Stimulated activated CD8-positive, alpha-beta memory T cell treated with anti-CD3 and anti-CD28 coated beads, Interleukin-12 subunit alpha, Interleukin-12 subunit beta, amount 100 ng/mL, for 4 hours (primary cell): ENCODE measurements at regions not wholly inside any gene's neighbourhood (a gene's known extent, or its start where the extent isn't known, plus 50 kb on each side); places are given as distances from the start of the nearest gene placed in this dataset.

ENCODE experiments used
- DNase-seq: peaks from one replicate; pipeline ENCODE4 v3.0.0-alpha.2; 2020; ENCODE audit warnings: low read depth

DNA sequence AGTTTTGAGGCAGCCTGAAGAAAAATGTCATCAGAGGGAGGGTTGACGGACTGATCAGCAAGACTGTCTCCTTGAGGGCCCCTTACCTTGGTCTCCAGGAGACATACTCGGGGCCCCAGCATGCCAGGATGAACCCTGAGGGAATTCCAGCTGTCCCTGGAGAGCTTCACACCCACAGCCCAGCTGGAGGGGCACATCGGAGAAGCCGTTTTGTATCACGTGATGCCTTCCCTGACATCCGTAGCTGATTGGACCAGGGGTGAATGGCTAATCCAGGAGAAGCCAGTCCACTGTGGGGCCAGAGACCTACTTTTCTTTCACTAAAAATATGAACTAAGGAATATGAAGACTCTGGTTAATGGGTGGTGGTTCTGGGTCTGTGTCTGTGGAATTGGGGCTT, 86.0 kb upstream of the TP53I11 start:
- DNase-seq = no peak

GRCh38 chr11:45037434-45038005, 86.8 kb upstream of the TP53I11 start:
- DNase-seq = no peak

GRCh38 chr11:45038923-45039322, 88.2 kb upstream of the TP53I11 start:
- no peak for DNase-seq

DNA sequence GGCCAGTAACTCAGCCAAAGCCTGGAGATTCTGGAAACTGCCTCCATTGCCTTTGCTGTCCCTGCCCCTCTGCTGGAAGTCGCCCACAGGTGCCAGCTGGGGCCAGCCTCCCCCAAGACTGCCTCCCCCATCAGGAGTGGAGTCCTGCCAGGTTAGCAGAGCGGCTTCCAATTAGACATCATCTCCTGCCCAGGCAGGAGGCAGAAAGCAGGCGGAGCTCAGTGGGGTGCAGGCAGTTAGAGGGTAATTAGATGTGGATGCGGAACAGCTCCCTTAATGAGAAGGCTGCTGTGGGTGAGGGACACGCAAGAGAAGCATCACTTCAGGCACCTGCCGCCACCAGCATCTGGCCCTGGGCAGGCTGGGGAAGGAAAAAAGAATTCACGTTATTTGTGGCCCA, 90.9 kb upstream of the TP53I11 start:
- no peak for DNase-seq

DNA sequence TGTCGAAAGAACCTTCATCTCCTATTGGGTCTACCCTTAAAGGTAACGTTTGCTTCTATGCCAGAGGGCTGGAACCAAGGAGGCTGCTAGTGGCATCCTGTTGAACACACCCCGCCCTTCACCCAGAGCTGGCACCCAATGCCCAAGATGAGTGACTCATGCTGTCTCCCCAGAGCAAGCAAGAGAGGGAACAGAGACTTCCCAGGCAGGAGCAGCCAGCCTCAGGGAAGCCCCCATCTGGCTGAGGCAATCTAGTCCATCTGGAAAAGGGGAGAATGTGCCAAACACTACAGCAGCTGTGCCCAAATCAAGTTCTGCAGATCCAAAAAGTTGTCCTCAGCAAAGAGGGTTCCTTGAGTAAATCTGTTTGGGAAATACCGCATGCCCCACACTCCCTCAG, 91.9 kb upstream of the TP53I11 start:
- DNase-seq = no peak

- DNase-seq = no peak
Measured at GRCh38 chr11:45043755-45044475, 93.2 kb upstream of the TP53I11 start.

- DNase-seq = peak; percentile 12
Measured at GRCh38 chr11:45045683-45046471, 95.2 kb upstream of the TP53I11 start.

- no peak for DNase-seq
Measured at GRCh38 chr11:45048313-45048841, 97.7 kb upstream of the TP53I11 start.

GRCh38 chr11:45048870-45049691, 97.4 kb upstream of the PRDM11 start:
- DNase-seq = no peak

GRCh38 chr11:45050111-45050510, 96.3 kb upstream of the PRDM11 start:
- no peak for DNase-seq

DNA sequence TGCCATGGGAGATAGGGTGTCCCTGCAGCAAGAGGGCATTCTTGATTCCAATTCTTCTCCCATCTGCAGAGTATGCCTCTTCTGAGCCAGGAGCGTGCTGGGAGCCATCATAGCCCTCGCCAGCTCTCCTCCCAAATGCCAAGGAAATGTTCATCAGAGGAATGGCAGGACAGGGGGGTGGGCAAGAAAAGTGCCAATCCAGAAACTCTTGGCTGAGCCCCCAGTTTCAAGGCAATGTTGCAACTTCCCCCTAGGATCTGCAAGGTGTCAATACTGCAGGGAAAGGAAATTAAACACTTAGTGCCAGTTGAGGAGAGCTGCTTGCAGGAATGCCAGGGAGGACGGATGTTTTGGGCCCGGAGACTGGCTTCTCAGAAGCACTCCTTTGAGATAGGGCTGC, 94.8 kb upstream of the PRDM11 start:
- no peak for DNase-seq

DNA sequence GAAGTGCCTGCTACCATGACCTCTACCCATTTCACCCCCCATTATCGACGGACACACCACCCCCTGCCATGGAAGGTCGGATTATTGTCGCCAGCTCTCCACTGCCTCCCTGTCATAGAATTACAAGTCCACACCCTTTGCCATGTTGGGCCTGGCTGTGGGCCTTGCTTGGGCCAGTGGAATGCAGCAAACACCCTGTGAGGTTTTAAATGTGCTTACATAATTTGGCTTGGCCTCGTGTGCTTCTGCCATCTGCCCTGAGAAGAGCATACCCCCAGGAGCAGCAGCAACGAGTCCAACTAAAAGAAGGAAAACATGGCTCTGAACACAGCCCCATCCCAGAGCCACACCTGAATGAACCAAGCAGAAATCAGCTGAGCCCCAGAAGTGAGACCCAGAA, 94.1 kb upstream of the PRDM11 start:
- DNase-seq = no peak

- DNase-seq = no peak
Measured at GRCh38 chr11:45053736-45054446, 92.5 kb upstream of the PRDM11 start.

DNA sequence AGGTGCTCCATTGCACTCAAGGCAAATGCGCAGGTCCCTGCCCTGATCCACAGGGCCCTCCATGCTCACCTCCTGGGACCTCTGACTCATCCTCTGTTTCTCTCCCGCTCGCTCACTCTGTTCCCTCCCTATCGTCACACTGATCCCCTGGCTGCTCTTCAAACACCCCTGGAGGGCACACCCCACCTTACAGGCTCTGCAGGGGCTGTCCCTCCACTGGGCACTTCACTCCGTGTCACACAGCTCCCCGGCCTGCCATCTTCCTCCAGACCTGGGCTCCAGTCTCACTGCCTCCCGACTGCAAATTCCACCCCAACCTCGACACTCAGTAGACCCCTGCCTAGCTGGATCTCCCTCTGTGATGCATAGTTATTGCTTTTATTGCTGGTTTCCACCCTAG, 91.5 kb upstream of the PRDM11 start:
- no peak for DNase-seq

- DNase-seq = no peak
Measured at GRCh38 chr11:45056529-45056928, 89.9 kb upstream of the PRDM11 start.

- DNase-seq = no peak
Measured at GRCh38 chr11:45057938-45058646, 88.3 kb upstream of the PRDM11 start.

DNA sequence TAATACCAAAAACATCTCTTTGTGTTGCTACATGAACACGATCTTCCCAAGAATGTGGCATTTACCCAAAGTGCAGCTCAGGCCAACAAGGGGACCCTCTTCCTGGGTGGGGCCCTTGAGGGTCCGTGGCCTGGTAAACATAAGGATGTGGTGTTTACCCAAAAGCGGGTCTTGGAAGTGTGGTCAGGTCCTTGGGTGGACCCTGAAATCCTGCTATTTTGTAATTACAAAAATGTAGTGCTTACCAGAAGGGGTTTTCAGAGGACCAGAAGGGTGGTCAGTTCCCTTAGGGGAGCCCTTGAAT, 87.8 kb upstream of the PRDM11 start:
- DNase-seq = no peak

- DNase-seq = no peak
Measured at GRCh38 chr11:45060707-45061106, 85.7 kb upstream of the PRDM11 start.

GRCh38 chr11:45061641-45062040, 84.8 kb upstream of the PRDM11 start:
- no peak for DNase-seq

DNA sequence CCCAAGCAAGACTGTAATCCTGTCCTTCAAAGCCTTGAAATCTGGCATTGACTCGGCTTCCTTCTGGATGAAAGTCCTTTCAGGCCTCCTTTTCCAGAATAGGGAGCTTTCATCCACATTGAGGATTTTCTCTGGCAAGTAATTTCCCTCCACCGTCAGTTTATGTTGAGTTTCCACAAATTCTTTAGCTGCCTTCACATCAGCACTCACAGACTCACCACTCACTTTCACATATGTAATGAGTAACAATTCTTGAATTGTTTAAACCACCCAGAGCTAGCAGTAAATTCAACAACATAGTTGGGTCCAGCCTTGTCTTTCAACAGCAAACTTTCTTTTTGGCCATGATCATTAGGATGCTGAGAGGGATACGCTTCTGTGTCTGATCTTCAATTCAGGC, 84.3 kb upstream of the PRDM11 start:
- no peak for DNase-seq
